SK-N-SH treated with all-trans-retinoic acid at 6 μM for 48 hours (cell line): ENCODE measurements at regions not wholly inside any gene's neighbourhood (a gene's known extent, or its start where the extent isn't known, plus 50 kb on each side); places are given as distances from the start of the nearest gene placed in this dataset.

Source experiments
- ATAC-seq: fragments of 200-7000 bp; cut with Tn5 transposase; 3 replicates; pipeline ENCODE4 v1.9.1; 2020; ENCODE audit warnings: mild to moderate bottlenecking, moderate library complexity
- ARNTL ChIP-seq: fragments of 450-650 bp; formaldehyde crosslinking; IDR thresholded peaks from 2 replicates; pipeline ENCODE4 v1.5.0; 2020; ENCODE audit warnings: low read depth, mild to moderate bottlenecking, moderate library complexity, borderline replicate concordance
- BACH2 ChIP-seq: fragments of 250-450 bp; sonication (Bioruptor Pico); IDR thresholded peaks from 2 replicates; pipeline ENCODE4 v1.9.0; 2021; ENCODE audit warnings: mild to moderate bottlenecking, borderline replicate concordance
- CREB5 ChIP-seq: fragments of 250-450 bp; sonication (Bioruptor Pico); IDR thresholded peaks from 2 replicates; pipeline ENCODE4 v1.5.1; 2020; ENCODE audit warnings: low read depth, mild to moderate bottlenecking, moderate library complexity
- CSDC2 ChIP-seq: fragments of 250-450 bp; sonication (Bioruptor Pico); IDR thresholded peaks from 2 replicates; pipeline ENCODE4 v1.5.0; 2020; ENCODE audit warnings: mild to moderate bottlenecking, moderate library complexity
- CSRNP3 ChIP-seq: fragments of 250-450 bp; sonication (Bioruptor Pico); IDR thresholded peaks from 2 replicates; pipeline ENCODE4 v1.5.1; 2021; ENCODE audit warnings: mild to moderate bottlenecking, moderate library complexity
- ESRRG ChIP-seq: fragments of 250-450 bp; sonication (Bioruptor Pico); IDR thresholded peaks from 2 replicates; pipeline ENCODE4 v1.6.1; 2021; ENCODE audit warnings: mild to moderate bottlenecking
- GLIS3 ChIP-seq: fragments of 250-450 bp; sonication (Bioruptor Pico); IDR thresholded peaks from 2 replicates; pipeline ENCODE4 v1.5.0; 2020; ENCODE audit warnings: mild to moderate bottlenecking, moderate library complexity
- ISL1 ChIP-seq: fragments of 250-450 bp; sonication (Bioruptor Pico); IDR thresholded peaks from 2 replicates; pipeline ENCODE4 v2.1.2; 2022; ENCODE audit warnings: mild to moderate bottlenecking, moderate library complexity
- OSR1 ChIP-seq: fragments of 250-450 bp; sonication (Bioruptor Pico); IDR thresholded peaks from 2 replicates; pipeline ENCODE4 v1.8.0; 2022; ENCODE audit warnings: moderate library complexity, mild to moderate bottlenecking, inconsistent platforms
- PATZ1 ChIP-seq: fragments of 250-450 bp; sonication (Bioruptor Pico); IDR thresholded peaks from 2 replicates; pipeline ENCODE4 v1.8.0; 2020; ENCODE audit warnings: mild to moderate bottlenecking, moderate library complexity, borderline replicate concordance
- PPARA ChIP-seq: fragments of 250-450 bp; sonication (Bioruptor Pico); IDR thresholded peaks from 2 replicates; pipeline ENCODE4 v1.5.0; 2020; ENCODE audit warnings: mild to moderate bottlenecking, borderline replicate concordance
- RARB ChIP-seq: fragments of 250-450 bp; sonication (Bioruptor Pico); IDR thresholded peaks from 2 replicates; pipeline ENCODE4 v1.8.0; 2021; ENCODE audit warnings: mild to moderate bottlenecking, moderate library complexity
- SNAI2 ChIP-seq: fragments of 250-450 bp; sonication (Bioruptor Pico); IDR thresholded peaks from 2 replicates; pipeline ENCODE4 v1.5.0; 2020; ENCODE audit warnings: mild to moderate bottlenecking, moderate library complexity
- TOX ChIP-seq: fragments of 250-450 bp; sonication (Bioruptor Pico); IDR thresholded peaks from 2 replicates; pipeline ENCODE4 v1.8.0; 2021; ENCODE audit warnings: mild to moderate bottlenecking, moderate library complexity, borderline replicate concordance
- TSHZ2 ChIP-seq: fragments of 250-450 bp; sonication (Bioruptor Pico); IDR thresholded peaks from 2 replicates; pipeline ENCODE4 v1.5.0; 2020; ENCODE audit warnings: mild to moderate bottlenecking, moderate library complexity
- ZC3H10 ChIP-seq: fragments of 250-450 bp; sonication (Bioruptor Pico); IDR thresholded peaks from 2 replicates; pipeline ENCODE4 v1.5.1; 2021; ENCODE audit warnings: mild to moderate bottlenecking, moderate library complexity
- ZFP3 ChIP-seq: fragments of 250-450 bp; sonication (Bioruptor Pico); IDR thresholded peaks from 2 replicates; pipeline ENCODE4 v1.5.0; 2020; ENCODE audit warnings: mild to moderate bottlenecking, moderate library complexity
- ZFP30 ChIP-seq: fragments of 450-650 bp; formaldehyde crosslinking; IDR thresholded peaks from 2 replicates; pipeline ENCODE4 v1.5.0; 2022; ENCODE audit warnings: mild to moderate bottlenecking, moderate library complexity
- ZNF565 ChIP-seq: fragments of 450-650 bp; formaldehyde crosslinking; conservative IDR thresholded peaks from 2 replicates; pipeline ENCODE4 v1.5.0; 2020; ENCODE audit warnings: low read depth, mild to moderate bottlenecking, moderate library complexity
- ZNF70 ChIP-seq: fragments of 450-650 bp; formaldehyde crosslinking; IDR thresholded peaks from 2 replicates; pipeline ENCODE4 v1.5.0; 2020; ENCODE audit warnings: mild to moderate bottlenecking, moderate library complexity
- ZNF8 ChIP-seq: fragments of 450-650 bp; formaldehyde crosslinking; IDR thresholded peaks from 2 replicates; pipeline ENCODE4 v1.5.0; 2020; ENCODE audit warnings: mild to moderate bottlenecking, moderate library complexity

GRCh38 chr15:19987389-19988048 is 554.1 kb downstream of the GOLGA6L6 start:
- peak; percentile 74 for ATAC-seq
- TF ChIP-seq ZNF8 = no peak
- no peak for TF ChIP-seq CREB5 (CRISPR knock-in tag)
- no peak for TF ChIP-seq ZFP30
- no peak for TF ChIP-seq ZNF565
- TF ChIP-seq ISL1 (CRISPR knock-in tag) = no peak
- no peak for TF ChIP-seq RARB (CRISPR knock-in tag)
- no peak for TF ChIP-seq PPARA (CRISPR knock-in tag)
- no peak for TF ChIP-seq ARNTL
- no peak for TF ChIP-seq ESRRG (CRISPR knock-in tag)
- no peak for TF ChIP-seq ZFP3
- no peak for TF ChIP-seq SNAI2 (CRISPR knock-in tag)
- no peak for TF ChIP-seq BACH2
- no peak for TF ChIP-seq OSR1 (CRISPR knock-in tag)
- TF ChIP-seq, all 23 proteins: peak for 0

- TF ChIP-seq ISL1 (CRISPR knock-in tag) (no peak), PATZ1 (CRISPR knock-in tag) (no peak), ZNF70 (CRISPR knock-in tag) (no peak), CSRNP3 (CRISPR knock-in tag) (no peak), CREB5 (CRISPR knock-in tag) (no peak), BACH2 (no peak), GLIS3 (CRISPR knock-in tag) (no peak), RARB (CRISPR knock-in tag) (no peak), PPARA (CRISPR knock-in tag) (no peak), TOX (CRISPR knock-in tag) (no peak), ZFP3 (no peak)
- no peak for ATAC-seq
Observed at GRCh38 chr15:19984101-19984500, 557.5 kb downstream of the GOLGA6L6 start.

GRCh38 chr15:19974998-19975397 is 566.6 kb downstream of the GOLGA6L6 start:
- no peak for TF ChIP-seq CREB5 (CRISPR knock-in tag)
- no peak for TF ChIP-seq PPARA (CRISPR knock-in tag)
- TF ChIP-seq, all 23 proteins: peak for 0

GRCh38 chr15:19973718-19974117 is 567.9 kb downstream of the GOLGA6L6 start:
- peak; percentile 65; the same call in 2 of the 3 replicates for ATAC-seq
- TF ChIP-seq ARNTL (no peak), OSR1 (CRISPR knock-in tag) (no peak), TSHZ2 (CRISPR knock-in tag) (no peak), ZNF70 (CRISPR knock-in tag) (no peak), CSRNP3 (CRISPR knock-in tag) (no peak), TOX (CRISPR knock-in tag) (no peak), GLIS3 (CRISPR knock-in tag) (no peak), CSDC2 (CRISPR knock-in tag) (no peak), PATZ1 (CRISPR knock-in tag) (no peak), ZNF565 (no peak), ZC3H10 (no peak)

More at GRCh38 chr15:19974998-19975397, 566.6 kb downstream of the GOLGA6L6 start:
- ATAC-seq = no peak
